K562 (cell line): ENCODE measurements at regions not wholly inside any gene's neighbourhood (a gene's known extent, or its start where the extent isn't known, plus 50 kb on each side); places are given as distances from the start of the nearest gene placed in this dataset.

Source experiments
- ATAC-seq: fragments of 200-7000 bp; cut with Tn5 transposase; 3 replicates; pipeline ENCODE4 v1.9.1; 2020; ENCODE audit warnings: moderate library complexity
- BruUV-seq: library from RNA; stranded (reverse); fragments of 400-500 nt; replicated peaks from 2 replicates; lab custom pipeline; 2021; lab: Mats Ljungman, UMichigan
- CTCF ChIA-PET: fragments of 300-600 bp; formaldehyde crosslinking; extraction: SDS; loops from one replicate; lab custom pipeline; 2021; ENCODE audit warnings: low intra/inter-chr PET ratio; lab: Yijun Ruan, JAX
- POLR2A ChIA-PET: fragments of 300-600, 350-650 bp; sonication (Branson Sonifier 250); formaldehyde crosslinking; extraction: SDS; loops from one replicate; lab custom pipeline; 2021; ENCODE audit warnings: antibody characterized with exemption, inconsistent platforms; lab: Yijun Ruan, JAX
- DNase-seq, 4 experiments: peaks; one replicate each; pipeline versions ENCODE4 v3.0.0 to v3.0.0-alpha.2; 2011 to 2018; ENCODE audit warnings: low spot score in 3 of 4, mixed read lengths in 3 of 4; ENCODE audit errors: extremely low read depth in 1 of 4
- FAIRE-seq: peaks from 2 replicates; lab custom pipeline; 2011; peaks lifted over from hg19 to GRCh38; lab: Jason Lieb, UNC
- H2AFZ ChIP-seq: 2 replicates; pipeline ENCODE4 v1.6.0; 2011; ENCODE audit warnings: low read depth, low read length, control low read depth, inconsistent platforms
- H3K27ac ChIP-seq: fragments of 200-600 bp; 3 replicates; pipeline ENCODE4 v1.8.0; 2011; ENCODE audit warnings: low read depth, mild to moderate bottlenecking, control low read depth, inconsistent platforms, low read length, moderate library complexity, mixed read lengths; ENCODE audit errors: extremely low read depth
- H3K27me3 ChIP-seq, 2 experiments: fragments of 300-600 bp in 1 of 2; 2 replicates in 1 of 2; 3 replicates in 1 of 2; pipeline versions ENCODE4 v1.6.0 to v1.8.0; 2011; ENCODE audit warnings: inconsistent platforms in 2 of 2, low read length in 2 of 2, mild to moderate bottlenecking in 1 of 2, mixed read lengths in 1 of 2, moderate library complexity in 1 of 2; ENCODE audit not compliant: control insufficient read depth in 2 of 2, insufficient read depth in 2 of 2
- H3K36me3 ChIP-seq: fragments of 300-600 bp; 3 replicates; pipeline ENCODE4 v1.8.0; 2011; ENCODE audit warnings: mild to moderate bottlenecking, low read length, inconsistent platforms; ENCODE audit not compliant: control insufficient read depth, insufficient read depth
- H3K4me1 ChIP-seq, 2 experiments: fragments of 200-600 bp in 1 of 2; replicated peaks in 1 of 2; 2 replicates in 1 of 2; 3 replicates in 1 of 2; pipeline versions ENCODE4 v1.5.1 to v1.8.0; 2011; ENCODE audit warnings: inconsistent platforms in 2 of 2, low read length in 2 of 2, mild to moderate bottlenecking in 1 of 2, mixed read lengths in 1 of 2, moderate library complexity in 1 of 2; ENCODE audit not compliant: control insufficient read depth in 2 of 2, insufficient read depth in 2 of 2
- H3K4me2 ChIP-seq: 2 replicates; pipeline ENCODE4 v1.6.1; 2011; ENCODE audit warnings: low read length, control low read depth, inconsistent platforms, mixed read lengths; ENCODE audit not compliant: insufficient read depth
- H3K4me3 ChIP-seq: fragments of 200-600 bp; sonication (generic), shearing (Covaris generic); 2 replicates; pipeline ENCODE4 v1.5.1; 2016; ENCODE audit warnings: control low read depth, inconsistent platforms
- H3K79me2 ChIP-seq: fragments of 200-600 bp; 3 replicates; pipeline ENCODE4 v1.8.0; 2011; ENCODE audit warnings: low read length, inconsistent platforms; ENCODE audit not compliant: control insufficient read depth, insufficient read depth
- H3K9ac ChIP-seq, 2 experiments: 2 replicates each; pipeline versions ENCODE4 v1.6.0 to v1.6.1; 2011; ENCODE audit warnings: low read depth in 2 of 2, low read length in 2 of 2, control low read depth in 1 of 2, inconsistent platforms in 1 of 2, mild to moderate bottlenecking in 1 of 2, mixed read lengths in 1 of 2; ENCODE audit not compliant: insufficient read depth in 1 of 2
- H3K9me1 ChIP-seq: one replicate; pipeline ENCODE4 v1.6.0; 2011; ENCODE audit warnings: inconsistent platforms, mild to moderate bottlenecking, low read length, moderate library complexity; ENCODE audit not compliant: control insufficient read depth, insufficient read depth
- H3K9me3 ChIP-seq: replicated peaks from 2 replicates; pipeline ENCODE4 v1.5.1; 2011; ENCODE audit warnings: low read depth, low read length, inconsistent platforms; ENCODE audit not compliant: control insufficient read depth, insufficient read depth
- H4K20me1 ChIP-seq: replicated peaks from 2 replicates; pipeline ENCODE4 v1.6.1; 2011; ENCODE audit warnings: low read length, inconsistent platforms, mixed read lengths; ENCODE audit not compliant: control insufficient read depth, insufficient read depth
- ETV6 ChIP-seq, 3 experiments: fragments of 150-350 bp in 1 of 3; sonication (generic) in 1 of 3; formaldehyde crosslinking in 1 of 3; IDR thresholded peaks; 2 replicates each; pipeline versions ENCODE4 v1.6.1 to v1.8.0; 2014 to 2022; ENCODE audit warnings: borderline replicate concordance in 2 of 3, low read depth in 2 of 3, antibody characterized with exemption in 1 of 3, low read length in 1 of 3, mild to moderate bottlenecking in 1 of 3, missing genetic modification reagents in 1 of 3
- FOXM1 ChIP-seq, 2 experiments: fragments of 450-650 bp in 1 of 2; sonication (generic) in 1 of 2; formaldehyde crosslinking in 1 of 2; IDR thresholded peaks; 2 replicates each; pipeline versions ENCODE4 v1.6.1 to v1.9.0; 2017 to 2022; ENCODE audit warnings: low read depth in 2 of 2, mild to moderate bottlenecking in 2 of 2, missing genetic modification reagents in 1 of 2, moderate library complexity in 1 of 2
- POLR3G ChIP-seq: IDR thresholded peaks from 2 replicates; pipeline ENCODE4 v1.6.1; 2011; ENCODE audit not compliant: insufficient read length, insufficient replicate concordance; ENCODE audit errors: extremely low read depth
- SNRNP70 ChIP-seq: fragments of 200-400 bp; formaldehyde crosslinking; optimal IDR thresholded peaks from 2 replicates; pipeline ENCODE3; 2017; ENCODE audit warnings: low read depth, low read length
- ZNF133 ChIP-seq: fragments of 250-450 bp; sonication (Bioruptor Pico); IDR thresholded peaks from 2 replicates; pipeline ENCODE4 v1.4.0; 2020; ENCODE audit warnings: mild to moderate bottlenecking
- ZNF778 ChIP-seq: fragments of 450-650 bp; formaldehyde crosslinking; IDR thresholded peaks from 2 replicates; pipeline ENCODE4 v1.4.0; 2020; ENCODE audit warnings: mild to moderate bottlenecking, moderate library complexity
- WGBS: fragments of 100-300 bp; shearing (Covaris generic); methylation state at CpG from one replicate; pipeline ENCODE4 v1.1.6; 2016; ENCODE audit warnings: low coverage, mixed read lengths; ENCODE audit not compliant: insufficient coverage; ENCODE audit errors: missing lambda C conversion rate; 5-methylcytosine and 5-hydroxymethylcytosine counted together
- in situ Hi-C: fragments of 300-500 bp; cut with MboI; formaldehyde crosslinking; loops from 4 replicates; pipeline ENCODE4 v1.15.0; 2018; ENCODE audit warnings: inconsistent platforms, mixed read lengths
- intact Hi-C: fragments of 100-400 bp; cut with micrococcal nuclease; formaldehyde crosslinking; loops from 2 replicates; pipeline ENCODE4 v1.14.2; 2022
- TF ChIP-seq, protein P1 (sequence below): fragments of 250-450 bp; sonication (Bioruptor Pico); IDR thresholded peaks from 2 replicates; pipeline ENCODE4 v1.5.0; 2021; ENCODE audit warnings: mild to moderate bottlenecking, moderate library complexity
- TF ChIP-seq, protein P2 (sequence below): fragments of 450-650 bp; formaldehyde crosslinking; IDR thresholded peaks from 2 replicates; pipeline ENCODE4 v1.4.0; 2020; ENCODE audit warnings: mild to moderate bottlenecking, moderate library complexity

DNA sequence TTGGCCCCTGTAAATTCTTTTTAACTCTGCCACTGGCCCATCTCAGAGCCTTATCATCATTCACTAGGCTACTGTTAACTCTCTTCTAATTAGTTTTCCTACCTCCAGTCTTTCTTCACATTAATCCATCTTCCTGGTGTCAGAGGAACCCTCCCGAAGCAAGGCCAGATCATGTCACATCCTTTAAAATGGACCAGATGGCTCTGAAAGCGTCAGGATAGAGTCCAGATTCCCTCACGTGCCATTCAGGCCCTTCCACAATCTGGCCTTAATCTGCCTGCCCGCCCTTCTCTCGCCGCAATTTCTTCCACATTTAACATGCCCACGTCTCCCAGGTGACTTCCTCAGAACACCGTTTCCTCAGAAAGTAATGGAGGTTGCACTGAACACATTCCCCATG is 86.5 kb downstream of the RFC3 start:
- FAIRE-seq = no peak
- TF ChIP-seq POLR3G = no peak
- intact Hi-C loops = no loop called here
- Histone ChIP-seq H3K9ac (no peak overlapping the region), H3K9me1 (no peaks in the 10 kb centered on the region), H3K9me3 (no peaks in the 10 kb centered on the region), H3K79me2 (no peaks in the 10 kb centered on the region), H4K20me1 (no peaks in the 10 kb centered on the region), H3K4me2 (no peak overlapping the region), H3K36me3 (no peaks in the 10 kb centered on the region), H3K27me3 (no peaks in the 10 kb centered on the region), H3K4me1 (no peaks in the 10 kb centered on the region), H3K4me3 (no peak overlapping the region), H3K27ac (no peak overlapping the region), H2AFZ (no peak overlapping the region)
- ChIA-PET CTCF (no interaction called here), POLR2A (no interaction called here)
- ATAC-seq = no peak
- no TSS peak for BruUV-seq
- in situ Hi-C loops = no loop called here
- no peak for DNase-seq
- 4% methylated on average over 7 of the region's 8 CpGs for WGBS

DNA sequence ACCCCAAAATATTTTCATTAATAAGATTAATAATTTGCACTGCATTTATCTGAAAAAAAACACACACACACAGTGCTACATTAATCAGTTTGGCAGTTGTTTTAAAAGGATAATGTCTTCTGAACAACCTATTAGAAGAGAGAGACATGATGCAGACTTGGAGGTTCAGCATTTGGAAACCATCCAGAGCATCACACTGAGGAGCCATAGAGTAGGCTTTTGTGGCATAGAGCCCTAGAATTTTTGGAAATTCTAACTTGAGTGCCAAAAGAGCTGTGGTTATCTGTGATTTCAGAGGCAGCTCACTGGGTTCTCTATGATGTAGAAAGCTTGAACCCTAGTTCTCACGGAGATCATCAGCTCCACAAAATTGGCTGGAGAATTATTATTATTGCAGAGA is 90.2 kb downstream of the RFC3 start:
- H3K4me1 ChIP-seq = no peaks in the 10 kb centered on the region
- H3K36me3 ChIP-seq = no peaks in the 10 kb centered on the region
- ChIA-PET POLR2A (no interaction called here), CTCF (no interaction called here)
- H2AFZ ChIP-seq = no peak overlapping the region
- no peaks in the 10 kb centered on the region for H4K20me1 ChIP-seq
- H3K9me3 ChIP-seq = no peaks in the 10 kb centered on the region
- WGBS = 40% methylated on average over 1 of the region's 1 CpG
- no peak overlapping the region for H3K27ac ChIP-seq
- intact Hi-C loops = no loop called here
- H3K4me3 ChIP-seq = no peak overlapping the region
- no peak for DNase-seq
- H3K9me1 ChIP-seq = no peaks in the 10 kb centered on the region
- no peak for FAIRE-seq
- no TSS peak for BruUV-seq
- no peak overlapping the region for H3K9ac ChIP-seq
- ATAC-seq = no peak
- no peaks in the 10 kb centered on the region for H3K79me2 ChIP-seq
- no peak overlapping the region for H3K4me2 ChIP-seq
- in situ Hi-C loops = no loop called here
- H3K27me3 ChIP-seq = no peaks in the 10 kb centered on the region
- TF ChIP-seq, protein P1, sequence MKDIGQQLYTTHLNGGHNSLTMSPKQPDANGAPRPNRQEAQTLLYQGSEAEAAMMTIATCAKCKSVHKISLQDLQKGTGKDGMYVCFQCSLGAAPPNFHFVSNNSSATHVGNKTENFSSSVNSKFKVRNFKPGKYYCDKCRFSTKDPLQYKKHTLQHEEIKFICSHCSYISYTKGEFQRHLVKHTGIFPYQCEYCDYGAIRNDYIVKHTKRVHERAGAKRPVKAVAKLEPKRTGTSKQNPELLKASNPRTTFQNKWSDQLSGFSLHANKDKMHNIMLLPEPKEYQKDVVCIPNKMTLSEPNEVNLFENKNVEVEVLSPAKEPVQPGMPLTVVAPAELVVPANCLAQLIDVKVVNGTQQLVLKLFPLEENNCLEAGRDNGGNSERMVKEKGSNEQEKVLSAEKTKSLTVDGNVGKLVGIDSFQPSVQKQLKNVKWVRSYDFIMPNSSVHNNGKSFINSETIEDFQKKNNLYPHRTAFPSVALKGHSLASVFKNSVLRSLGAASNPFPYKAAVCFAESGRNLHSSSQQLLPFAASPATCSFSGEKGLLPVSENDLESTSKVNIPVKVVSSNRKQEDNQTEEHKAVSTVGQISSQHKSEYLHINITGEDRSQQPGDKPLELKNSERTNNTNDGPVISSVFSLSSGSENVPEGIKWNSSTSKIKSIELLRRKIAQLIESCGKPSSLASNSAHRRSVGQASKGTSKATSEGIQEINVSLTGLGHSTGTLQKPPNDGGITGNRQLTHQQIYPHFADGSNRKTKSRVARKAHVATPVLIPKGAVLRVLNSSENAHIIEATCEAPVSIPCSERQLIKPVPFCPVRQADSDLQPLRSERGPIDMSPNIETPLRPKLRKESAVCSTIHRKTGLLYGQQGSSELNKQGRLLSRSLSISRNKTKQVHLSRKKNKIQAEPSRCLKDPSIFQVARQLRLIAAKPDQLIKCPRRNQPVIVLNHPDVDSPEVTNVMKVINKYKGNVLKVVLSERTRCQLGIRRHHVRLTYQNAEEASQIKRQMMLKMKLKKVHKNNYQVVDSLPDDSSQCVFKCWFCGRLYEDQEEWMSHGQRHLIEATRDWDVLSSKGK (CRISPR knock-in tag) = no peak
- TF ChIP-seq SNRNP70 (no peak), ZNF778 (CRISPR knock-in tag) (no peak), ETV6 (IDR thresholded peaks at IDR 0.05; ENCODE audit: borderline replicate concordance in 1 of 2, low read depth in 2 of 2, low read length in 1 of 2) (no peak), ETV6 (CRISPR knock-in tag; IDR thresholded peaks at IDR 0.05; ENCODE audit: borderline replicate concordance) (no peak), ZNF133 (CRISPR knock-in tag) (no peak), FOXM1 (IDR thresholded peaks at IDR 0.05; ENCODE audit: low read depth) (no peak), FOXM1 (CRISPR knock-in tag; IDR thresholded peaks at IDR 0.05; ENCODE audit: low read depth) (no peak)
- TF ChIP-seq, protein P2, sequence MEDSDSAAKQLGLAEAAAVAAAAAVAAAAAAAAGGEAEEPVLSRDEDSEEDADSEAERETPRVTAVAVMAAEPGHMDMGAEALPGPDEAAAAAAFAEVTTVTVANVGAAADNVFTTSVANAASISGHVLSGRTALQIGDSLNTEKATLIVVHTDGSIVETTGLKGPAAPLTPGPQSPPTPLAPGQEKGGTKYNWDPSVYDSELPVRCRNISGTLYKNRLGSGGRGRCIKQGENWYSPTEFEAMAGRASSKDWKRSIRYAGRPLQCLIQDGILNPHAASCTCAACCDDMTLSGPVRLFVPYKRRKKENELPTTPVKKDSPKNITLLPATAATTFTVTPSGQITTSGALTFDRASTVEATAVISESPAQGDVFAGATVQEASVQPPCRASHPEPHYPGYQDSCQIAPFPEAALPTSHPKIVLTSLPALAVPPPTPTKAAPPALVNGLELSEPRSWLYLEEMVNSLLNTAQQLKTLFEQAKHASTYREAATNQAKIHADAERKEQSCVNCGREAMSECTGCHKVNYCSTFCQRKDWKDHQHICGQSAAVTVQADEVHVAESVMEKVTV (CRISPR knock-in tag) = no peak
